ENCODE measurements at regions not wholly inside any gene's neighbourhood (a gene's known extent, or its start where the extent isn't known, plus 50 kb on each side); places are given as distances from the start of the nearest gene placed in this dataset.

DNA sequence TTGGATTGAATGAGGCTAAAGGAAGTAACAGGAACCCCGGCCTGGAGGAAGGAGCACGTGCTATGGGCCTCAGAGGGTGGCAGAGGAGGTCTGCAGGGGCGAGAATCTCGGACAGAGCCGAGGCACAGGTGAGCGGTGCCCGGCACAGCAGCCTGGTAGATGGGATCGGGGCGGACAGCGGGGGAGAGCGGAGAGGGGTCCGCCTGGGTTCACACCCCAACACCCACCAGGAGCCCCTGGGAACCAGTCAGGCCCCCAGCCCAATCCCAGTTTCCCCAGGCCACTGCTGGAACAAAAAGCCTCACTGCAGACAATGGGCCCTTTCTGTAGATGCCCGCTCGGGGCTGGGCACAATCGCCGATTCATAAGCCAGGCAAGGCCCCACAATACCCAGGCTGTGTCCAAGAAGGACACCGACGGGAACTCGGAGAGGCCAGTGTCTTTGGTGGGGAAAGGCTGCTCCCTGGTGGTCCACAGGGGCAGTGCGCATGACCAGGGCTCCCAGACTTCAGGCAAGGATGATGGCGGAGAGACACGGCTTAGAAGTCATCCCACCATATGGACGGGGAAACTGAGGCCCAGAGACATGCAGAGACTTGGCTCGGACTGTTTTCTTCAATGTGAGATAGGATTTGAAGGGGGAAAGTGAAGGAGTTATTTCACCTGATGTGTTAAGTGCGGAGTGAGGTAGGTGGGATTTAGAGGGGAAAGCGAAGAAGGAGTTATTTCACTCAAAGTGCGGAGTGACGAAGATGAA, 106.9 kb upstream of the GPR26 start:
- FAIRE-seq (no peak), ATAC-seq (peak; percentile 96), DNase-seq (ENCODE audit: extremely low read depth in 1 of 4, low spot score in 3 of 4) (peak; percentile 62 to 77 (median 74))
- ChIA-PET CTCF (ENCODE audit: low intra/inter-chr PET ratio) (interaction anchor here (0.6 to 4.5 kb wide), 2 partner anchors 516 to 900 kb away, joined by 3 to 28 read pairs; no protein-coding TSS in a partner anchor), POLR2A (no interaction called here)
- H2AFZ ChIP-seq (ENCODE audit: low read depth, low read length) = no peak overlapping the region
- H3K4me3 ChIP-seq = no peak overlapping the region
- no peaks in the 10 kb centered on the region for H3K9me1 ChIP-seq (ENCODE audit: control insufficient read depth, insufficient read depth, low read length)
- peaks cover 0 to 8% of the 10 kb centered on the region in 2 experiments; a peak in 2 of 5 replicates for H3K4me1 ChIP-seq (replicated peaks in 1 of 2; ENCODE audit: control insufficient read depth in 2 of 2, insufficient read depth in 2 of 2, low read length in 2 of 2)
- BruUV-seq (replicated peaks) = no TSS peak
- no peak overlapping the region for H3K27ac ChIP-seq (ENCODE audit: extremely low read depth, low read depth, low read length)
- in situ Hi-C loops (cut with MboI) = no loop called here
- no peaks in the 10 kb centered on the region for H4K20me1 ChIP-seq (replicated peaks; ENCODE audit: control insufficient read depth, insufficient read depth, low read length)
- no peak overlapping the region for H3K9ac ChIP-seq (ENCODE audit: insufficient read depth in 1 of 2, low read depth in 2 of 2, low read length in 2 of 2)
- WGBS (ENCODE audit: insufficient coverage, low coverage, missing lambda C conversion rate) = 3% methylated on average over 13 of the region's 28 CpGs
- intact Hi-C loops (cut with micrococcal nuclease) = loop anchor here (1.0 kb wide), 1 partner anchor 516 kb away; no protein-coding TSS in a partner anchor
- no peaks in the 10 kb centered on the region for H3K36me3 ChIP-seq (ENCODE audit: control insufficient read depth, insufficient read depth, low read length)
- H3K4me2 ChIP-seq (ENCODE audit: insufficient read depth, low read length) = no peak overlapping the region
- peaks cover 0 to 15% of the 10 kb centered on the region in 2 experiments; a peak in 2 of 5 replicates for H3K27me3 ChIP-seq (ENCODE audit: control insufficient read depth in 2 of 2, insufficient read depth in 2 of 2, low read length in 2 of 2)
- H3K9me3 ChIP-seq (replicated peaks; ENCODE audit: control insufficient read depth, insufficient read depth, low read depth, low read length) = no peaks in the 10 kb centered on the region
- no peaks in the 10 kb centered on the region for H3K79me2 ChIP-seq (ENCODE audit: control insufficient read depth, insufficient read depth, low read length)
- no peak for TF ChIP-seq TFE3 (CRISPR knock-in tag; IDR thresholded peaks at IDR 0.05)
- TF ChIP-seq, protein P1, sequence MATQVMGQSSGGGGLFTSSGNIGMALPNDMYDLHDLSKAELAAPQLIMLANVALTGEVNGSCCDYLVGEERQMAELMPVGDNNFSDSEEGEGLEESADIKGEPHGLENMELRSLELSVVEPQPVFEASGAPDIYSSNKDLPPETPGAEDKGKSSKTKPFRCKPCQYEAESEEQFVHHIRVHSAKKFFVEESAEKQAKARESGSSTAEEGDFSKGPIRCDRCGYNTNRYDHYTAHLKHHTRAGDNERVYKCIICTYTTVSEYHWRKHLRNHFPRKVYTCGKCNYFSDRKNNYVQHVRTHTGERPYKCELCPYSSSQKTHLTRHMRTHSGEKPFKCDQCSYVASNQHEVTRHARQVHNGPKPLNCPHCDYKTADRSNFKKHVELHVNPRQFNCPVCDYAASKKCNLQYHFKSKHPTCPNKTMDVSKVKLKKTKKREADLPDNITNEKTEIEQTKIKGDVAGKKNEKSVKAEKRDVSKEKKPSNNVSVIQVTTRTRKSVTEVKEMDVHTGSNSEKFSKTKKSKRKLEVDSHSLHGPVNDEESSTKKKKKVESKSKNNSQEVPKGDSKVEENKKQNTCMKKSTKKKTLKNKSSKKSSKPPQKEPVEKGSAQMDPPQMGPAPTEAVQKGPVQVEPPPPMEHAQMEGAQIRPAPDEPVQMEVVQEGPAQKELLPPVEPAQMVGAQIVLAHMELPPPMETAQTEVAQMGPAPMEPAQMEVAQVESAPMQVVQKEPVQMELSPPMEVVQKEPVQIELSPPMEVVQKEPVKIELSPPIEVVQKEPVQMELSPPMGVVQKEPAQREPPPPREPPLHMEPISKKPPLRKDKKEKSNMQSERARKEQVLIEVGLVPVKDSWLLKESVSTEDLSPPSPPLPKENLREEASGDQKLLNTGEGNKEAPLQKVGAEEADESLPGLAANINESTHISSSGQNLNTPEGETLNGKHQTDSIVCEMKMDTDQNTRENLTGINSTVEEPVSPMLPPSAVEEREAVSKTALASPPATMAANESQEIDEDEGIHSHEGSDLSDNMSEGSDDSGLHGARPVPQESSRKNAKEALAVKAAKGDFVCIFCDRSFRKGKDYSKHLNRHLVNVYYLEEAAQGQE (IDR thresholded peaks at IDR 0.05; ENCODE audit: borderline replicate concordance) = peak; percentile 87
- TF ChIP-seq, protein P1 (CRISPR knock-in tag; IDR thresholded peaks at IDR 0.05; ENCODE audit: low read depth) = no peak
- 0 out of 2 replicates have a peak, but pooled peaks have one; percentile 27 for TF ChIP-seq CC2D1A (IDR thresholded peaks at IDR 0.05)
- peak; percentile 78 for TF ChIP-seq DEAF1 (CRISPR knock-in tag; IDR thresholded peaks at IDR 0.05)
- TF ChIP-seq RAD21 (CRISPR knock-in tag; conservative IDR thresholded peaks at IDR 0.05 in 1 of 2, IDR thresholded peaks at IDR 0.05 in 1 of 2) = peak; percentile 82 to 86
- TF ChIP-seq NCOA2 (IDR thresholded peaks at IDR 0.05; ENCODE audit: partially characterized antibody in 2 of 2) = no peak
- peak; percentile 90 for TF ChIP-seq SMC3 (conservative IDR thresholded peaks at IDR 0.05; ENCODE audit: insufficient read depth, low read depth, low read length)
- no peak for TF ChIP-seq ZBTB17 (CRISPR knock-in tag; IDR thresholded peaks at IDR 0.05)
- peak; percentile 82 for TF ChIP-seq STAG1 (CRISPR knock-in tag; IDR thresholded peaks at IDR 0.05; ENCODE audit: borderline replicate concordance)
